ENCODE measurements at regions not wholly inside any gene's neighbourhood (a gene's known extent, or its start where the extent isn't known, plus 50 kb on each side); places are given as distances from the start of the nearest gene placed in this dataset.

DNA sequence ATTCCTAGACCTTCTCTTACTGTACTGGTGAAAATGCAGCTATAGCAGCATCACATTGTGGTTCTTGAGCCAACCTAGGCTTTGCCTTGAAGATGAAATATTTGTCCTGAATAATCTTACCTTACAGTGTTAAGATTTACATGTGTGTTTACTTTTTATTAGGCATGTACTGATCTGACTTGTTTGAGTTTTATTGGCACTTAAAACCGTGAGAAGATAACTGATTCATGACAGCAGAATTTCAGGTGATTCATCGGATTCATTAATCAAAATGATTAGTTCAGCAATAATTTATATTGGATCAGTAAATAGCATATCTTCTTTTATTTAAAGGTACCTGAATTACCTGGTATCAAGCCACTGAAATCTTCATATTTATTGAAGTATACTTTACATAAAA is 296.3 kb downstream of the KLF5 start:
- no peaks in the 10 kb centered on the region for H3K27me3 ChIP-seq (ENCODE audit: control insufficient read depth, insufficient read depth, low read length)
- no peak overlapping the region for H3K9ac ChIP-seq
- H3K27ac ChIP-seq, result no peak overlapping the region
- H3K4me3 ChIP-seq (ENCODE audit: low read depth, low read length), result no peak overlapping the region
- no peaks in the 10 kb centered on the region for H3K36me3 ChIP-seq (ENCODE audit: control insufficient read depth, insufficient read depth, low read length)
- no peaks in the 10 kb centered on the region for H3K79me2 ChIP-seq
- H3K4me1 ChIP-seq, result no peaks in the 10 kb centered on the region
- H2AFZ ChIP-seq, result no peak overlapping the region
- H3K9me3 ChIP-seq (ENCODE audit: control insufficient read depth, low read length), result no peaks in the 10 kb centered on the region
- no peak overlapping the region for H3K4me2 ChIP-seq (ENCODE audit: low read length)
- TF ChIP-seq, protein P1, sequence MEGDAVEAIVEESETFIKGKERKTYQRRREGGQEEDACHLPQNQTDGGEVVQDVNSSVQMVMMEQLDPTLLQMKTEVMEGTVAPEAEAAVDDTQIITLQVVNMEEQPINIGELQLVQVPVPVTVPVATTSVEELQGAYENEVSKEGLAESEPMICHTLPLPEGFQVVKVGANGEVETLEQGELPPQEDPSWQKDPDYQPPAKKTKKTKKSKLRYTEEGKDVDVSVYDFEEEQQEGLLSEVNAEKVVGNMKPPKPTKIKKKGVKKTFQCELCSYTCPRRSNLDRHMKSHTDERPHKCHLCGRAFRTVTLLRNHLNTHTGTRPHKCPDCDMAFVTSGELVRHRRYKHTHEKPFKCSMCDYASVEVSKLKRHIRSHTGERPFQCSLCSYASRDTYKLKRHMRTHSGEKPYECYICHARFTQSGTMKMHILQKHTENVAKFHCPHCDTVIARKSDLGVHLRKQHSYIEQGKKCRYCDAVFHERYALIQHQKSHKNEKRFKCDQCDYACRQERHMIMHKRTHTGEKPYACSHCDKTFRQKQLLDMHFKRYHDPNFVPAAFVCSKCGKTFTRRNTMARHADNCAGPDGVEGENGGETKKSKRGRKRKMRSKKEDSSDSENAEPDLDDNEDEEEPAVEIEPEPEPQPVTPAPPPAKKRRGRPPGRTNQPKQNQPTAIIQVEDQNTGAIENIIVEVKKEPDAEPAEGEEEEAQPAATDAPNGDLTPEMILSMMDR (IDR thresholded peaks at IDR 0.05), result no peak

GRCh38 chr13:73351730-73352129 is 292.9 kb downstream of the KLF5 start:
- Histone ChIP-seq H3K4me2 (ENCODE audit: low read length) (no peak overlapping the region), H3K79me2 (no peaks in the 10 kb centered on the region), H3K4me1 (no peaks in the 10 kb centered on the region), H3K36me3 (ENCODE audit: control insufficient read depth, insufficient read depth, low read length) (no peaks in the 10 kb centered on the region), H3K4me3 (ENCODE audit: low read depth, low read length) (no peak overlapping the region), H2AFZ (no peak overlapping the region), H3K27ac (no peak overlapping the region), H3K9me3 (ENCODE audit: control insufficient read depth, low read length) (no peaks in the 10 kb centered on the region), H3K27me3 (ENCODE audit: control insufficient read depth, insufficient read depth, low read length) (no peaks in the 10 kb centered on the region), H3K9ac (no peak overlapping the region)
- TF ChIP-seq, protein P1 (IDR thresholded peaks at IDR 0.05), result no peak

DNA sequence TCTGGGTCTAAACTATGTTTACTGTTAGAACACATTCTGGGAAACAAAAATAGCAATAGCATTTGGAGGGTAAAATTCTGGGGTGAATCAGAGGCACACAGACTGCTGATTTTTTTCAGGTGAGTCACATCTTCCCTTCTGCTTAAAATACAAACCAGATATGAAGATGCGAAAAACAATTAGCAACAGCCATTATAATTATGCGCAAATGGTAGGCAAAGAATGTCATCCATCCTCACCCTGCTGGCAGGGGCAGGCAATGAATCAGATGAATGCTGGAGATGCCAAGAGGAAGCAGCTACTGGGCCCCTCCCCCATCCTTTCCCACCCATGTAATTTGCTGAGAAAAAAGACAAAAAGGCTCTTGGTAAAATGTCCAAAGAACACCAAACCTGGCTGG is 282.9 kb downstream of the KLF5 start:
- no peak overlapping the region for H3K27ac ChIP-seq
- H3K27me3 ChIP-seq (ENCODE audit: control insufficient read depth, insufficient read depth, low read length), result no peaks in the 10 kb centered on the region
- H3K9ac ChIP-seq, result no peak overlapping the region
- H3K9me3 ChIP-seq (ENCODE audit: control insufficient read depth, low read length), result no peaks in the 10 kb centered on the region
- no peak overlapping the region for H3K4me3 ChIP-seq (ENCODE audit: low read depth, low read length)
- H3K4me2 ChIP-seq (ENCODE audit: low read length), result no peak overlapping the region
- H2AFZ ChIP-seq, result no peak overlapping the region
- H3K79me2 ChIP-seq, result no peaks in the 10 kb centered on the region
- no peaks in the 10 kb centered on the region for H3K36me3 ChIP-seq (ENCODE audit: control insufficient read depth, insufficient read depth, low read length)
- H3K4me1 ChIP-seq, result no peaks in the 10 kb centered on the region
- TF ChIP-seq, protein P1 (IDR thresholded peaks at IDR 0.05), result no peak

- no peaks in the 10 kb centered on the region for H3K27me3 ChIP-seq (ENCODE audit: control insufficient read depth, insufficient read depth, low read length)
- no peaks in the 10 kb centered on the region for H3K4me1 ChIP-seq
- H3K36me3 ChIP-seq (ENCODE audit: control insufficient read depth, insufficient read depth, low read length), result no peaks in the 10 kb centered on the region
- H3K4me2 ChIP-seq (ENCODE audit: low read length), result no peak overlapping the region
- TF ChIP-seq, protein P1 (IDR thresholded peaks at IDR 0.05), result no peak
- no peak overlapping the region for H3K9ac ChIP-seq
- H3K4me3 ChIP-seq (ENCODE audit: low read depth, low read length), result no peak overlapping the region
- no peak overlapping the region for H2AFZ ChIP-seq
- no peak overlapping the region for H3K27ac ChIP-seq
- H3K79me2 ChIP-seq, result no peaks in the 10 kb centered on the region
- no peaks in the 10 kb centered on the region for H3K9me3 ChIP-seq (ENCODE audit: control insufficient read depth, low read length)
Measured at GRCh38 chr13:73340069-73340468, 281.3 kb downstream of the KLF5 start.

DNA sequence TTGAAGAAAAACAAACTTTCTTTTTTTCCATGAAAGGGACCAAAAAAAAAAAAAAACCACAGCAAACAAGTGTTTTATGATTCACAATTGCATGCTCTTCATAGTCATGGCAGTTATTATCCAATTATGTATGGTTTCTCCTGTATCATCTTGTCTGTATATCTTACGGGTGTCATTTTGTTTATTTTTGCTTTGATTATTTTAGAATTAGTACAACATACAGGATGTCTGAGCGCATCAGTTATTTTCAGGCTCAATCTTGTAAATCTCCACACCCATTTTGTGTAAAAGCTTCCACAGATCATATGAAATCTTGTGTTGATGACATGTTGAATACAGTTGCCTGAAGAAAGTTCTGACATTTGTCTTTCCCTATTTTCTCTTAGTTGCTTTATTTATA is 280.3 kb downstream of the KLF5 start:
- Histone ChIP-seq H3K4me1 (no peaks in the 10 kb centered on the region), H3K27ac (no peak overlapping the region), H3K4me2 (ENCODE audit: low read length) (no peak overlapping the region), H3K36me3 (ENCODE audit: control insufficient read depth, insufficient read depth, low read length) (no peaks in the 10 kb centered on the region), H3K4me3 (ENCODE audit: low read depth, low read length) (no peak overlapping the region), H2AFZ (no peak overlapping the region), H3K9me3 (ENCODE audit: control insufficient read depth, low read length) (no peaks in the 10 kb centered on the region), H3K27me3 (ENCODE audit: control insufficient read depth, insufficient read depth, low read length) (no peaks in the 10 kb centered on the region), H3K9ac (no peak overlapping the region), H3K79me2 (no peaks in the 10 kb centered on the region)
- TF ChIP-seq, protein P1 (IDR thresholded peaks at IDR 0.05), result no peak
